KMS-11 (cell line): ENCODE measurements at regions not wholly inside any gene's neighbourhood (a gene's known extent, or its start where the extent isn't known, plus 50 kb on each side); places are given as distances from the start of the nearest gene placed in this dataset.
A peak's percentile ranks its signal among the peaks of the same experiment; 100 is the strongest.

ENCODE experiments used
- H2AFZ ChIP-seq: fragments of 200-600 bp; sonication (generic); 2 replicates; pipeline ENCODE4 v1.6.1; 2016; ENCODE audit warnings: antibody characterized with exemption, mixed run types, low read depth
- H3K27ac ChIP-seq: fragments of 200-600 bp; sonication (generic); 2 replicates; pipeline ENCODE4 v1.6.1; 2016; ENCODE audit warnings: mild to moderate bottlenecking, mixed run types
- H3K27me3 ChIP-seq: fragments of 200-600 bp; sonication (generic); 2 replicates; pipeline ENCODE4 v1.6.1; 2017; ENCODE audit warnings: mild to moderate bottlenecking, low read depth, mixed run types, moderate library complexity; ENCODE audit not compliant: insufficient read depth
- H3K36me3 ChIP-seq: fragments of 200-600 bp; sonication (generic); 2 replicates; pipeline ENCODE4 v1.6.1; 2017; ENCODE audit warnings: mild to moderate bottlenecking, mixed run types; ENCODE audit not compliant: insufficient read depth
- H3K4me1 ChIP-seq: fragments of 200-600 bp; sonication (generic); 2 replicates; pipeline ENCODE4 v1.6.1; 2016; ENCODE audit warnings: mild to moderate bottlenecking, low read depth, mixed run types; ENCODE audit not compliant: poor library complexity, severe bottlenecking
- H3K4me2 ChIP-seq: fragments of 200-600 bp; sonication (generic); 2 replicates; pipeline ENCODE4 v1.7.0; 2016; ENCODE audit warnings: mild to moderate bottlenecking, mixed run types
- H3K4me3 ChIP-seq: fragments of 200-600 bp; sonication (generic); IDR thresholded peaks from 2 replicates; pipeline ENCODE4 v1.6.1; 2017; ENCODE audit warnings: low read depth, low read length, mixed read lengths; ENCODE audit not compliant: insufficient read depth
- H3K79me2 ChIP-seq: fragments of 200-600 bp; sonication (generic); 2 replicates; pipeline ENCODE4 v1.6.1; 2016; ENCODE audit warnings: low read depth, mixed run types; ENCODE audit not compliant: insufficient read depth
- H3K9ac ChIP-seq: fragments of 200-600 bp; sonication (generic); 2 replicates; pipeline ENCODE4 v1.6.1; 2016; ENCODE audit warnings: mild to moderate bottlenecking, mixed run types
- H4K20me1 ChIP-seq: fragments of 200-600 bp; sonication (generic); 2 replicates; pipeline ENCODE4 v1.6.1; 2016; ENCODE audit warnings: mild to moderate bottlenecking, mixed run types; ENCODE audit not compliant: insufficient read depth
- TF ChIP-seq, protein P1 (sequence below): fragments of 200-600 bp; sonication (generic); conservative IDR thresholded peaks from 2 replicates; pipeline ENCODE4 v1.6.1; 2017; ENCODE audit warnings: low read depth, mild to moderate bottlenecking, antibody characterized with exemption, low read length, moderate library complexity, mixed read lengths

DNA sequence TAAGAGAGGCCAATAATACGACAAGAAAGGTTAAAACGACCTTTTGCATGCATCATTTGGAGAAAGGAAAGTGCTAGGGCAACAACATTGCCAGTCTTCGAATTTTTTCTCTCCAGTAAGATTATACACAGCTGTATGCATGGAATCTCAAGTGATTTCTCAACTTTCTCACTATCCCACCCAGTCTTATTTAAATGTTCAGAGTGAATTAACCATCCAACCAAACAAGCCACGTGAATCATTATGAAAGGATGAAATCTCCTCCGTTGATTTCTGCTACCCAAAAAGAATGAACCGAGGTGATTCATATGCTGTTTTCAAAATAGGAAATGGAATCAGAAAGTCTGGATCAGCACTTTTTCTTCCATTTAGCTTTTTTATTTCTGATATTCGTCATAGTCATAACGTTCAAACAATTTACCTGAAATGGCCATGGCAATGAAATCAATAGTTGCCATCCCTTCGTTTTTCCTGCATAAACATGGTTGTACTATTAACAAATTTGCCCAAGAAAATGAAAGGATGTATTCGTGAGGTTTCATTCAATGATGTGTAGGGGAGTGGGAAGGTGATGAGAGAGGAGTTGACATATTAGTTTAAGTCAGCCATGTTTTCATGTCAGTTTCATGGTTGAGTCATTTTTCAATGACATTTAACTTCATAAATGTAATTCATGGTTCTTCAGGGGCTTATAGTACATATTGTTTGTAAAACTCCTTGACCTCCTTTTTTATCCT lies 170.9 kb upstream of the WWC1 start:
- Histone ChIP-seq H3K79me2 (no peaks in the 10 kb centered on the region), H3K9ac (no peak overlapping the region), H3K4me3 (no peak overlapping the region), H3K36me3 (no peaks in the 10 kb centered on the region), H3K4me2 (no peak overlapping the region), H3K27ac (no peak overlapping the region), H3K27me3 (no peaks in the 10 kb centered on the region), H4K20me1 (no peaks in the 10 kb centered on the region), H3K4me1 (peaks cover 25% of the 10 kb centered on the region), H2AFZ (no peak overlapping the region)
- TF ChIP-seq, protein P1, sequence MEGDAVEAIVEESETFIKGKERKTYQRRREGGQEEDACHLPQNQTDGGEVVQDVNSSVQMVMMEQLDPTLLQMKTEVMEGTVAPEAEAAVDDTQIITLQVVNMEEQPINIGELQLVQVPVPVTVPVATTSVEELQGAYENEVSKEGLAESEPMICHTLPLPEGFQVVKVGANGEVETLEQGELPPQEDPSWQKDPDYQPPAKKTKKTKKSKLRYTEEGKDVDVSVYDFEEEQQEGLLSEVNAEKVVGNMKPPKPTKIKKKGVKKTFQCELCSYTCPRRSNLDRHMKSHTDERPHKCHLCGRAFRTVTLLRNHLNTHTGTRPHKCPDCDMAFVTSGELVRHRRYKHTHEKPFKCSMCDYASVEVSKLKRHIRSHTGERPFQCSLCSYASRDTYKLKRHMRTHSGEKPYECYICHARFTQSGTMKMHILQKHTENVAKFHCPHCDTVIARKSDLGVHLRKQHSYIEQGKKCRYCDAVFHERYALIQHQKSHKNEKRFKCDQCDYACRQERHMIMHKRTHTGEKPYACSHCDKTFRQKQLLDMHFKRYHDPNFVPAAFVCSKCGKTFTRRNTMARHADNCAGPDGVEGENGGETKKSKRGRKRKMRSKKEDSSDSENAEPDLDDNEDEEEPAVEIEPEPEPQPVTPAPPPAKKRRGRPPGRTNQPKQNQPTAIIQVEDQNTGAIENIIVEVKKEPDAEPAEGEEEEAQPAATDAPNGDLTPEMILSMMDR, result no peak

DNA sequence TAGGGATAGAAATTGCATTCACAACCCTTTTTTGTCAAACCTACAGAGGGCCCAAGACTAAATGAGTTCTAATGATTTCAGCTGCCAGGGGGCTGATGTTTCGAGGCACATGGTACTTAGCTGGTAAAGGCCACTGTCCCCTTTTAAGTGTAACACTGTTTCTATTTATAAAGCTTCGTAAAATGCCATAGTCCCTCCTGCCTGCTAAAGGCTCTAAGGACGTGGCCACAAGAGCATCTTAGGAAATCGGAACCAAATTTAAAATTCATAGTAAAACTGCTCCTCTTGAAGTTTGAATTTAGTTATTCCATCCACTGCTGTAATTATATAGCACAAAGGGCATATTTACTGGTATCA lies 170.3 kb upstream of the WWC1 start:
- Histone ChIP-seq H3K27me3 (no peaks in the 10 kb centered on the region), H3K4me2 (no peak overlapping the region), H3K27ac (no peak overlapping the region), H3K36me3 (no peaks in the 10 kb centered on the region), H4K20me1 (no peaks in the 10 kb centered on the region), H2AFZ (no peak overlapping the region), H3K4me3 (no peak overlapping the region), H3K79me2 (no peaks in the 10 kb centered on the region), H3K4me1 (peaks cover 25% of the 10 kb centered on the region), H3K9ac (no peak overlapping the region)
- TF ChIP-seq, protein P1, result no peak

DNA sequence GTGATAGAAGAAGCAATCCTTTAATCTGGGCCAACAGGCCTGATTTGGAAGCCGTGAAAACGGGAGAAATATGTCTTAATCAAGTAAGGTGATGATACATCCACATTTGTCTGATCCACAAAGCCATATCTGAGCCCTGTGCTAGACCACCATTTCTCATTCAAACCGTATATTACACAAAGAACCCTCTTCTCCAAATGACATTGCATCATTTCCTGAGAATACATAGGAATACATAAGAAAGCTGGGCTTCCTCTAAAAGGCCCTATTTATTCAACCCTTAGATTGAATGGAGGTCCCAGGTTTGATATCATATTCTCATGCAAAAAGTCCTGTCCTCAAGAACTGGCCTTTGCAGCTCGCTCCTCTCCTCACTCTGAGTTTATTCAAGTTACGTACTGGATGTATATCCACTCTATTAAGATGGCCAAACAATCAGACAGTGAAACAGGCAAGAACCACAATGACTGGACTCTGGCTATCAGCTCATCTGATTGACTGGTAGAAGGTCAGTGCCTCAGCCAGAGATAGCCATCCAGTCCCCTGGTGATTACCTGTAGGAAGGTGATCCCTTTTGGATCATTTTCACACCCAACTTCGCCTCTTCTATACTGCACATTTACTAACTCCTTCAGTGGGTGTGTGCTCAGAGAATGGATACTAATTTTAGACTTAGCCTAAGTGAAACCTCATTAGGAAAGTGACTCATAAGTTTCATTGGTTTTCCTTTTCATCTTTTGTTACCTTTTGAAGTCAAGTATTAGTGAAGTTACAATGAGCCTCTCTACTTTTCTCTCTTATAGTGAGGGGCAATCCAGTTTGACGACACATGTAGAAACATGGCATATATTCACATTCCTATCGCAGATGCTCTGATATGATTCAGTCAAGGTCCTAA lies 167.6 kb upstream of the WWC1 start:
- Histone ChIP-seq H3K4me2 (peak overlapping the region; percentile 49), H3K27ac (no peak overlapping the region), H3K79me2 (no peaks in the 10 kb centered on the region), H3K9ac (no peak overlapping the region), H4K20me1 (no peaks in the 10 kb centered on the region), H3K36me3 (no peaks in the 10 kb centered on the region), H3K4me3 (no peak overlapping the region), H3K27me3 (no peaks in the 10 kb centered on the region), H3K4me1 (peaks cover 20% of the 10 kb centered on the region), H2AFZ (no peak overlapping the region)
- TF ChIP-seq, protein P1, result no peak

DNA sequence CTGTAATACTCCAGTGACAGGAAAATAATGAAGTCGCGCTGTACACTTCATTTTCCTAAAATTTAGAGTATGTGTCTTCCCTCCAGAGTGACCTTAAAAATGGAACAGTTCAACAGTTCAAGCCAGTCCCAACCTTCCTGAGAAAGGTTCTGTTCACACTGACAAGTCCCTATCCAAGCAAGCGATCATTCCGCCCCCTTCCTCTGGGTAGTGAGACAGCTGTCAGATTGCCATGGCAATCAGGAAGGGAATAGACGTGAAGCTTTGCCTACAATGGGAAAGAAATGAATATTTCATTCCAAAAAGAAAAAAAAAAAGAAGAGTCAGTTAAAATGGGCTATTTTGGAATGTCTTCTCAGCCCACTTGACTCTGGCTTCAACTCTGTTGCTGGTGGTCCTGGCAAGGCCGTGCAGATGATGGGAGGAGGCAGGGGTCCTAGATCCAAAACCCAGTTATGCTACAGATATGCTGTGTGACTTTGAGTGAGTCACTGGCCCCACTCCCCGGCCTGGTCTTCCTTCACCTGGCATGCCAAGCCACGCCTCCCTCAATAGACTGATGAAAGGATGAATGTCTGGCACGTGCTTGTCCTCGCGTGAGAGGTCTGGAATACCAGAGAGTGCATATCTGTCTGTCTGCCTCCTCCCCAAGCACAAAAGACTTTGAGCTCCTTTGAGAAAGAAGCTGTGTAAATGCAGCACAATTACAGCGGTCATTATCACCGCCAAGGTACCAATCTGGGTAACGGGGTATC lies 165.8 kb upstream of the WWC1 start:
- Histone ChIP-seq H3K9ac (no peak overlapping the region), H3K4me2 (no peak overlapping the region), H3K27ac (no peak overlapping the region), H4K20me1 (no peaks in the 10 kb centered on the region), H3K27me3 (no peaks in the 10 kb centered on the region), H3K4me3 (no peak overlapping the region), H3K36me3 (no peaks in the 10 kb centered on the region), H3K79me2 (no peaks in the 10 kb centered on the region), H3K4me1 (peaks cover 20% of the 10 kb centered on the region), H2AFZ (no peak overlapping the region)
- TF ChIP-seq, protein P1, result no peak
